ENCODE measurements at regions not wholly inside any gene's neighbourhood (a gene's known extent, or its start where the extent isn't known, plus 50 kb on each side); places are given as distances from the start of the nearest gene placed in this dataset.

- Histone ChIP-seq H4K8ac (replicated peaks; ENCODE audit: insufficient read length, low read depth, low read length) (no peak overlapping the region), H3K4me2 (ENCODE audit: insufficient read depth, insufficient read length, low read length) (no peak overlapping the region), H3K9me3 (ENCODE audit: control insufficient read depth, low read depth, low read length) (no peaks in the 10 kb centered on the region), H3K23me2 (ENCODE audit: insufficient read length, low read depth, low read length, poor library complexity, severe bottlenecking) (no peaks in the 10 kb centered on the region), H3K79me2 (ENCODE audit: insufficient read depth, low read length) (no peaks in the 10 kb centered on the region), H2AFZ (ENCODE audit: low read length) (no peak overlapping the region), H3K4me1 (ENCODE audit: insufficient read depth, low read length) (no peaks in the 10 kb centered on the region), H3K9ac (ENCODE audit: extremely low read depth, insufficient read length, low read length) (no peak overlapping the region), H3K23ac (ENCODE audit: insufficient read length, low read depth, low read length) (no peak overlapping the region), H3K4ac (ENCODE audit: low read depth, low read length) (no peak overlapping the region), H2BK5ac (ENCODE audit: insufficient read length, low read length) (no peak overlapping the region), H3K56ac (ENCODE audit: insufficient read length, low read depth, low read length) (no peak overlapping the region), H3K79me1 (ENCODE audit: insufficient read depth, low read depth, low read length, poor library complexity, severe bottlenecking) (no peaks in the 10 kb centered on the region), H3K27me3 (ENCODE audit: insufficient read depth, low read length) (no peaks in the 10 kb centered on the region), H3K18ac (ENCODE audit: insufficient read length, low read depth, low read length) (no peak overlapping the region), H2BK15ac (ENCODE audit: low read depth, low read length) (no peak overlapping the region), H3K27ac (ENCODE audit: insufficient read length, low read depth, low read length) (no peak overlapping the region), H2BK20ac (ENCODE audit: low read depth, low read length, poor library complexity, severe bottlenecking) (no peak overlapping the region), H3T11ph (ENCODE audit: low read length) (no peak overlapping the region), H2AK5ac (ENCODE audit: insufficient read length, low read length) (no peak overlapping the region), H4K91ac (ENCODE audit: insufficient read length, low read depth, low read length) (no peak overlapping the region), H2BK12ac (ENCODE audit: insufficient read length, low read depth, low read length) (no peak overlapping the region), H4K20me1 (ENCODE audit: control insufficient read depth, insufficient read depth, insufficient read length) (no peaks in the 10 kb centered on the region), H4K5ac (ENCODE audit: insufficient read length, low read depth, low read length) (no peak overlapping the region), H3K14ac (ENCODE audit: insufficient read depth, low read length) (no peak overlapping the region), H2BK120ac (ENCODE audit: low read depth, low read length, poor library complexity, severe bottlenecking) (no peak overlapping the region)
- no peak for DNase-seq
- H3K27ac Mint-ChIP-seq: no peak overlapping the region
- H3K36me3 Mint-ChIP-seq (ENCODE audit: insufficient read depth in 1 of 3, low read depth in 3 of 3): no peaks in the 10 kb centered on the region
- no CpG with 5 or more reads among the region's 3 CpGs for WGBS (ENCODE audit: extremely low coverage, insufficient read length, low lambda C conversion rate)
- TF ChIP-seq CTCF (conservative IDR thresholded peaks at IDR 0.05): no peak
- no peak overlapping the region for H3K4me3 Mint-ChIP-seq
- H3K27me3 Mint-ChIP-seq (ENCODE audit: low read depth): no peaks in the 10 kb centered on the region
- 0 out of 5 replicates have a peak, but pooled peaks cover 0 to under 1% of the 10 kb centered on the region in 2 experiments for H3K9me3 Mint-ChIP-seq
- H3K4me1 Mint-ChIP-seq: no peaks in the 10 kb centered on the region
These were observed 569.3 kb upstream of the LRFN5 start for GRCh38 chr14:41037388-41037787.
